ENCODE measurements at regions not wholly inside any gene's neighbourhood (a gene's known extent, or its start where the extent isn't known, plus 50 kb on each side); places are given as distances from the start of the nearest gene placed in this dataset.

- no peak for TF ChIP-seq CTCF (conservative IDR thresholded peaks at IDR 0.05; ENCODE audit: low read depth, low read length)
- TF ChIP-seq EZH2 (IDR thresholded peaks at IDR 0.05; ENCODE audit: borderline replicate concordance, low read depth, low read length, poor library complexity, severe bottlenecking): no peak
Observed at GRCh38 chr2:175350105-175350504, 168.6 kb upstream of the ATP5MC3 start.

Measured in A673 (cell line).